HCT116 (cell line): ENCODE measurements at regions not wholly inside any gene's neighbourhood (a gene's known extent, or its start where the extent isn't known, plus 50 kb on each side); places are given as distances from the start of the nearest gene placed in this dataset.

ENCODE experiments used
- ATAC-seq: fragments of 200-7000 bp; cut with Tn5 transposase; 2 replicates; pipeline ENCODE4 v1.9.1; 2020; ENCODE audit warnings: mild to moderate bottlenecking, moderate library complexity
- BruUV-seq: library from RNA; stranded (reverse); fragments of 400-500 nt; replicated peaks from 2 replicates; lab custom pipeline; 2021; lab: Mats Ljungman, UMichigan
- CTCF ChIA-PET: fragments of 300-600 bp; sonication (Branson Sonifier 250); formaldehyde crosslinking; loops from one replicate; lab custom pipeline; 2021; ENCODE audit warnings: antibody characterized with exemption; lab: Charles Lee
- POLR2A ChIA-PET: fragments of 300-600, 350-600 bp; sonication (Branson Sonifier 250); formaldehyde crosslinking; loops from one replicate; lab custom pipeline; 2021; ENCODE audit warnings: antibody characterized with exemption; lab: Charles Lee
- RAD21 ChIA-PET, 2 experiments: fragments of 300-600 bp; sonication (Branson Sonifier 250); formaldehyde crosslinking; loops; one replicate each; lab custom pipeline; 2023; ENCODE audit warnings: low total read pairs in 2 of 2; ENCODE audit not compliant: uncharacterized antibody in 2 of 2, unreplicated experiment in 2 of 2, low non-redundant PET in 1 of 2; lab: Charles Lee
- DNase-seq: peaks from one replicate; pipeline ENCODE4 v3.0.0-alpha.2; 2010; ENCODE audit warnings: low read depth, low spot score
- H2AFZ ChIP-seq: fragments of 200-600 bp; shearing (Covaris generic), sonication (generic); 2 replicates; pipeline ENCODE4 v1.6.1; 2017; ENCODE audit warnings: low read depth, mixed run types, mixed read lengths, antibody characterized with exemption, low read length; ENCODE audit not compliant: poor library complexity, severe bottlenecking
- H3K27ac ChIP-seq: 2 replicates; pipeline ENCODE4 v1.5.1; 2012; ENCODE audit warnings: low read depth, low read length
- H3K27me3 ChIP-seq: fragments of 200-600 bp; sonication (generic); 2 replicates; pipeline ENCODE4 v1.6.1; 2016; ENCODE audit warnings: mixed run types, low read length, mixed read lengths; ENCODE audit not compliant: insufficient read depth
- H3K36me3 ChIP-seq, 2 experiments: fragments of 200-500 bp in 1 of 2; fragments of 200-600 bp in 1 of 2; sonication (Bioruptor generic) in 1 of 2; sonication (generic) in 1 of 2; 2 replicates each; pipeline versions ENCODE4 v1.5.1 to v1.6.1; 2014 to 2016; ENCODE audit warnings: low read length in 2 of 2, inconsistent platforms in 1 of 2, mixed read lengths in 1 of 2, mixed run types in 1 of 2; ENCODE audit not compliant: insufficient read depth in 2 of 2, control insufficient read depth in 1 of 2
- H3K4me1 ChIP-seq, 2 experiments: fragments of 200-600 bp in 1 of 2; sonication (generic) in 1 of 2; 2 replicates each; pipeline versions ENCODE4 v1.5.1 to v1.6.1; 2012 to 2017; ENCODE audit warnings: low read length in 2 of 2, inconsistent platforms in 1 of 2, mild to moderate bottlenecking in 1 of 2, mixed read lengths in 1 of 2, mixed run types in 1 of 2, moderate library complexity in 1 of 2; ENCODE audit not compliant: insufficient read depth in 2 of 2, control insufficient read depth in 1 of 2
- H3K4me2 ChIP-seq: fragments of 200-600 bp; sonication (generic); 2 replicates; pipeline ENCODE4 v1.6.1; 2017; ENCODE audit warnings: mixed run types, low read length, mixed read lengths
- H3K4me3 ChIP-seq, 2 experiments: fragments of 200-600 bp in 1 of 2; sonication (generic) in 1 of 2; replicated peaks in 1 of 2; 2 replicates each; pipeline ENCODE4 v1.5.1; 2011 to 2016; ENCODE audit warnings: low read length in 2 of 2, control low read depth in 1 of 2, low read depth in 1 of 2, mild to moderate bottlenecking in 1 of 2, mixed read lengths in 1 of 2, mixed run types in 1 of 2
- H3K79me2 ChIP-seq: fragments of 200-600 bp; sonication (generic); 2 replicates; pipeline ENCODE4 v1.6.1; 2017; ENCODE audit warnings: mild to moderate bottlenecking, mixed run types, low read length, moderate library complexity, mixed read lengths; ENCODE audit not compliant: insufficient read depth
- H3K9ac ChIP-seq: fragments of 200-600 bp; sonication (generic); 2 replicates; pipeline ENCODE4 v1.6.1; 2016; ENCODE audit warnings: low read length, mixed read lengths
- H3K9me2 ChIP-seq: fragments of 200-600 bp; sonication (generic), shearing (Covaris generic); 2 replicates; pipeline ENCODE4 v1.6.1; 2017; ENCODE audit warnings: mixed run types, mild to moderate bottlenecking, moderate library complexity; ENCODE audit not compliant: insufficient read depth
- H3K9me3 ChIP-seq, 2 experiments: fragments of 200-500 bp in 1 of 2; fragments of 200-600 bp in 1 of 2; sonication (Bioruptor generic) in 1 of 2; sonication (generic) in 1 of 2; 2 replicates each; pipeline ENCODE4 v1.6.1; 2014 to 2017; ENCODE audit warnings: low read length in 2 of 2, mixed read lengths in 2 of 2, inconsistent platforms in 1 of 2, low read depth in 1 of 2, mild to moderate bottlenecking in 1 of 2, mixed run types in 1 of 2, moderate library complexity in 1 of 2; ENCODE audit not compliant: control insufficient read depth in 1 of 2, insufficient read depth in 1 of 2
- H4K20me1 ChIP-seq: fragments of 200-600 bp; sonication (generic), shearing (Covaris generic); 2 replicates; pipeline ENCODE4 v1.6.1; 2017; ENCODE audit warnings: mixed run types, mild to moderate bottlenecking, moderate library complexity; ENCODE audit not compliant: insufficient read depth
- EZH2 ChIP-seq: fragments of 200-600 bp; sonication (generic); IDR thresholded peaks from 2 replicates; pipeline ENCODE4 v1.6.1; 2017; ENCODE audit warnings: antibody characterized with exemption, mixed run types
- EZH2phosphoT487 ChIP-seq: fragments of 200-600 bp; IDR thresholded peaks from 2 replicates; pipeline ENCODE4 v1.6.1; 2018; ENCODE audit warnings: antibody characterized with exemption, borderline replicate concordance
- POLR2AphosphoS5 ChIP-seq: IDR thresholded peaks from 2 replicates; pipeline ENCODE4 v1.6.1; 2011; ENCODE audit warnings: mild to moderate bottlenecking, low read depth, low read length, moderate library complexity
- SIN3A ChIP-seq: IDR thresholded peaks from 2 replicates; pipeline ENCODE4 v1.6.1; 2012; ENCODE audit warnings: low read depth
- TCF7L2 ChIP-seq: IDR thresholded peaks from 2 replicates; pipeline ENCODE4 v1.7.0; 2011; ENCODE audit warnings: borderline replicate concordance, inconsistent platforms; ENCODE audit not compliant: insufficient read depth, insufficient read length; ENCODE audit errors: extremely low read depth
- YY1 ChIP-seq: IDR thresholded peaks from 2 replicates; pipeline ENCODE4 v1.6.1; 2011; ENCODE audit warnings: low read length, low read depth, moderate library complexity, mild to moderate bottlenecking; ENCODE audit not compliant: insufficient replicate concordance; ENCODE audit errors: extremely low read depth
- ZFX ChIP-seq: fragments of 450-650 bp; IDR thresholded peaks from 2 replicates; pipeline ENCODE4 v1.6.1; 2017
- ZNF274 ChIP-seq: fragments of 200-500 bp; sonication (Bioruptor generic); IDR thresholded peaks from 2 replicates; pipeline ENCODE4 v1.6.1; 2014; ENCODE audit warnings: mild to moderate bottlenecking, low read depth, low read length, inconsistent platforms
- intact Hi-C: fragments of 100-400 bp; cut with micrococcal nuclease; formaldehyde crosslinking; loops from 2 replicates; pipeline ENCODE4 v1.10.0; 2022
- TF ChIP-seq, protein P1 (sequence below): IDR thresholded peaks from 2 replicates; pipeline ENCODE4 v1.6.1; 2011; ENCODE audit warnings: mild to moderate bottlenecking, low read length, moderate library complexity; ENCODE audit not compliant: insufficient replicate concordance; ENCODE audit errors: extremely low read depth

- Histone ChIP-seq H3K27me3 (no peaks in the 10 kb centered on the region), H3K4me2 (no peak overlapping the region), H3K79me2 (no peaks in the 10 kb centered on the region), H4K20me1 (no peaks in the 10 kb centered on the region), H3K27ac (no peak overlapping the region), H3K9ac (no peak overlapping the region), H3K9me2 (no peaks in the 10 kb centered on the region), H2AFZ (no peak overlapping the region), H3K36me3 (no peaks in the 10 kb centered on the region), H3K9me3 (peaks cover 0 to 25% of the 10 kb centered on the region in 2 experiments; a peak in 2 of 4 replicates), H3K4me3 (no peak overlapping the region), H3K4me1 (no peaks in the 10 kb centered on the region)
- DNase-seq: no peak
- intact Hi-C loops: no loop called here
- no peak for TF ChIP-seq SIN3A
- TF ChIP-seq YY1: no peak
- no peak for TF ChIP-seq POLR2AphosphoS5
- TF ChIP-seq, protein P1, sequence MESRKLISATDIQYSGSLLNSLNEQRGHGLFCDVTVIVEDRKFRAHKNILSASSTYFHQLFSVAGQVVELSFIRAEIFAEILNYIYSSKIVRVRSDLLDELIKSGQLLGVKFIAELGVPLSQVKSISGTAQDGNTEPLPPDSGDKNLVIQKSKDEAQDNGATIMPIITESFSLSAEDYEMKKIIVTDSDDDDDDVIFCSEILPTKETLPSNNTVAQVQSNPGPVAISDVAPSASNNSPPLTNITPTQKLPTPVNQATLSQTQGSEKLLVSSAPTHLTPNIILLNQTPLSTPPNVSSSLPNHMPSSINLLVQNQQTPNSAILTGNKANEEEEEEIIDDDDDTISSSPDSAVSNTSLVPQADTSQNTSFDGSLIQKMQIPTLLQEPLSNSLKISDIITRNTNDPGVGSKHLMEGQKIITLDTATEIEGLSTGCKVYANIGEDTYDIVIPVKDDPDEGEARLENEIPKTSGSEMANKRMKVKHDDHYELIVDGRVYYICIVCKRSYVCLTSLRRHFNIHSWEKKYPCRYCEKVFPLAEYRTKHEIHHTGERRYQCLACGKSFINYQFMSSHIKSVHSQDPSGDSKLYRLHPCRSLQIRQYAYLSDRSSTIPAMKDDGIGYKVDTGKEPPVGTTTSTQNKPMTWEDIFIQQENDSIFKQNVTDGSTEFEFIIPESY: no peak
- TF ChIP-seq ZFX: no peak
- no peak for TF ChIP-seq EZH2
- TF ChIP-seq EZH2phosphoT487: no peak
- no peak for TF ChIP-seq TCF7L2
- no peak for TF ChIP-seq ZNF274
- ATAC-seq: no peak
- RAD21 ChIA-PET: no interaction called here
- CTCF ChIA-PET: no interaction called here
- BruUV-seq: no TSS peak
- POLR2A ChIA-PET: no interaction called here
These were observed 68.9 kb upstream of the KCNJ16 start for GRCh38 chr17:70006159-70006558.
